ENCODE measurements at regions not wholly inside any gene's neighbourhood (a gene's known extent, or its start where the extent isn't known, plus 50 kb on each side); places are given as distances from the start of the nearest gene placed in this dataset.

DNA sequence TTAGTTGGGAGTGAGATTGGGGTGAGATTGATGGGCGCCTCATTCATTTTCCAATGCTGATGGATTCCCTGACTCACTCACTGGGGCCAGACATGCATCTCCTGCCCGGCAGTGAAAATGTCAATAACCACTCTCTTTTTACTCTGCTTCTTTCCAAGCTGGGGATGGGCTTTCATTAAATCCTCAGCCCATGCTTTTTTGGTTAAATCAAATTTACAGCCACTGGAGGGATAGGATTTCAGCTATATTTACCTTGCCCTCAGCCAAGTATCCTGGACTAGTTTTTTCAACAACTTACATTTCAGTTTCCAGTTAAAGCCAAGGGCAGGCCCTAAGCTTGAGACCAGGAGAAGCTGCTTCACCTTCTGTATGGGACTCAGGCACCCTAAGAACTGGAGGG lies 162.8 kb downstream of the TSN start:
- Mint-ChIP-seq H3K27me3 (ENCODE audit: low read depth) (peaks cover 2% of the 10 kb centered on the region), H3K36me3 (ENCODE audit: low read depth) (no peaks in the 10 kb centered on the region), H3K4me1 (ENCODE audit: low read depth) (no peaks in the 10 kb centered on the region), H3K27ac (ENCODE audit: unreplicated experiment) (no peak overlapping the region), H3K4me3 (ENCODE audit: unreplicated experiment) (no peak overlapping the region), H3K9me3 (ENCODE audit: low read depth) (peaks cover 5% of the 10 kb centered on the region)
- DNase-seq (ENCODE audit: low spot score): no peak
- TF ChIP-seq, protein P1, sequence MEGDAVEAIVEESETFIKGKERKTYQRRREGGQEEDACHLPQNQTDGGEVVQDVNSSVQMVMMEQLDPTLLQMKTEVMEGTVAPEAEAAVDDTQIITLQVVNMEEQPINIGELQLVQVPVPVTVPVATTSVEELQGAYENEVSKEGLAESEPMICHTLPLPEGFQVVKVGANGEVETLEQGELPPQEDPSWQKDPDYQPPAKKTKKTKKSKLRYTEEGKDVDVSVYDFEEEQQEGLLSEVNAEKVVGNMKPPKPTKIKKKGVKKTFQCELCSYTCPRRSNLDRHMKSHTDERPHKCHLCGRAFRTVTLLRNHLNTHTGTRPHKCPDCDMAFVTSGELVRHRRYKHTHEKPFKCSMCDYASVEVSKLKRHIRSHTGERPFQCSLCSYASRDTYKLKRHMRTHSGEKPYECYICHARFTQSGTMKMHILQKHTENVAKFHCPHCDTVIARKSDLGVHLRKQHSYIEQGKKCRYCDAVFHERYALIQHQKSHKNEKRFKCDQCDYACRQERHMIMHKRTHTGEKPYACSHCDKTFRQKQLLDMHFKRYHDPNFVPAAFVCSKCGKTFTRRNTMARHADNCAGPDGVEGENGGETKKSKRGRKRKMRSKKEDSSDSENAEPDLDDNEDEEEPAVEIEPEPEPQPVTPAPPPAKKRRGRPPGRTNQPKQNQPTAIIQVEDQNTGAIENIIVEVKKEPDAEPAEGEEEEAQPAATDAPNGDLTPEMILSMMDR (IDR thresholded peaks at IDR 0.05): no peak

DNA sequence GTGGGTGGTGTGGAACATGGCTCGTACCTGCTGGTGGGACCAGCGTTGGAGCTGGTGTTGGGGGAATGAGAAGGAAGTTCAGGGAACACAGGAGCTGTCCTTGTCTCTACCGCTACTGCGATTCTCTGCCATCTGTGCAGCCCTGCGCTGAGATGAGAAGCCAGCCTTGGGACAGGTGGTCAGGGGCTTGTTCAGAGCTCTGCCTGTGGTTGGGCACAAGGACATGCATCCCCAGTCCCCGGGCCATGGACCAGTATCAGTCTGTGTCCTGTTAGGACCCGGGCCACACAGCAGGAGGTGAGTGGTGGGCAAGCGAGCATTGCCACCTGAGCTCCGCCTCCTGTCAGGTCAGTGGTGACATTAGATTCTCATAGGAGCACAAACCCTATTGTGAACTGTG lies 164.4 kb downstream of the TSN start:
- peaks cover 5% of the 10 kb centered on the region for H3K9me3 Mint-ChIP-seq (ENCODE audit: low read depth)
- DNase-seq (ENCODE audit: low spot score): no peak
- H3K36me3 Mint-ChIP-seq (ENCODE audit: low read depth): no peaks in the 10 kb centered on the region
- no peak overlapping the region for H3K4me3 Mint-ChIP-seq (ENCODE audit: unreplicated experiment)
- TF ChIP-seq, protein P1 (IDR thresholded peaks at IDR 0.05): no peak
- no peak overlapping the region for H3K27ac Mint-ChIP-seq (ENCODE audit: unreplicated experiment)
- H3K4me1 Mint-ChIP-seq (ENCODE audit: low read depth): no peaks in the 10 kb centered on the region
- peaks cover 2% of the 10 kb centered on the region for H3K27me3 Mint-ChIP-seq (ENCODE audit: low read depth)

DNA sequence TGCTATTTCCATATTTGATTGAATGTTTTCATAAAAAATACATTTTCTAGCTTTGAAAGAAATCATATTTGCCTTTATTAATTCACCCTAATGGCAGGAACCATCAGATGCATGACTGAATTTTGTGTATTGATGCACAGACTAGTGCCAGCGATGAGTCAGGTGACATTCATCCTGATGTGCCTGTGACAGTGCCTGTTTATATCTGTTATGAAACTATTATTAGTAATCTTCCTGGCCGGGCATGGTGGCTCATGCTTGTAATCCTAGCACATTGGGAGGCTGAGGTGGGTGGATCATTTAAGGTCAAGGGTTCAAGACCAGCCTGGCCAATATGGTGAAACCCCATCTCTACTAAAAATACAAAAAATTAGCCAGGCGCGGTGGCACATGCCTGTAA lies 170.0 kb downstream of the TSN start:
- TF ChIP-seq, protein P1 (IDR thresholded peaks at IDR 0.05): no peak
- no peaks in the 10 kb centered on the region for H3K36me3 Mint-ChIP-seq (ENCODE audit: low read depth)
- H3K9me3 Mint-ChIP-seq (ENCODE audit: low read depth): peaks cover 9% of the 10 kb centered on the region
- no peak overlapping the region for H3K27ac Mint-ChIP-seq (ENCODE audit: unreplicated experiment)
- no peak overlapping the region for H3K4me3 Mint-ChIP-seq (ENCODE audit: unreplicated experiment)
- H3K4me1 Mint-ChIP-seq (ENCODE audit: low read depth): no peaks in the 10 kb centered on the region
- peaks cover 4% of the 10 kb centered on the region for H3K27me3 Mint-ChIP-seq (ENCODE audit: low read depth)
- DNase-seq (ENCODE audit: low spot score): no peak

DNA sequence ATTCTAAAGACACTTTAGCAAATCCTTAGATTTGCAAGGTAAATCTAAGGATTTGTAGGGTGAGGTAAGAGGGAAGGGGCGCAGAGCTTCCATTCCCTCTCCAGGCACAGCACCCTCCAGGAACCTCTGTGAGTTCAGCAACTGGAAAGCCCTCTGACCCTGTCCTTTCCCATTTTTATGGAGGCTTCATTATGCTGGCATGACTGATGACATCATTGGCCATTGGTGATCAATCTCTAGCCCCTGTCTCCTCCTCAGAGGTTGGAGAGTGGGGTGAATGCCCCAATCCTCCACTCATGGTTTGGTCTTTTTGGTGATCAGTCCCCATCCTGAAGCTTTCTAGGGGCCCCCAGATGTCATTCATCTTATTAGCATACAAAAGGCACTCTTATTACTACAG lies 187.8 kb downstream of the TSN start:
- Mint-ChIP-seq H3K9me3 (ENCODE audit: low read depth) (no peaks in the 10 kb centered on the region), H3K36me3 (ENCODE audit: low read depth) (no peaks in the 10 kb centered on the region)

DNA sequence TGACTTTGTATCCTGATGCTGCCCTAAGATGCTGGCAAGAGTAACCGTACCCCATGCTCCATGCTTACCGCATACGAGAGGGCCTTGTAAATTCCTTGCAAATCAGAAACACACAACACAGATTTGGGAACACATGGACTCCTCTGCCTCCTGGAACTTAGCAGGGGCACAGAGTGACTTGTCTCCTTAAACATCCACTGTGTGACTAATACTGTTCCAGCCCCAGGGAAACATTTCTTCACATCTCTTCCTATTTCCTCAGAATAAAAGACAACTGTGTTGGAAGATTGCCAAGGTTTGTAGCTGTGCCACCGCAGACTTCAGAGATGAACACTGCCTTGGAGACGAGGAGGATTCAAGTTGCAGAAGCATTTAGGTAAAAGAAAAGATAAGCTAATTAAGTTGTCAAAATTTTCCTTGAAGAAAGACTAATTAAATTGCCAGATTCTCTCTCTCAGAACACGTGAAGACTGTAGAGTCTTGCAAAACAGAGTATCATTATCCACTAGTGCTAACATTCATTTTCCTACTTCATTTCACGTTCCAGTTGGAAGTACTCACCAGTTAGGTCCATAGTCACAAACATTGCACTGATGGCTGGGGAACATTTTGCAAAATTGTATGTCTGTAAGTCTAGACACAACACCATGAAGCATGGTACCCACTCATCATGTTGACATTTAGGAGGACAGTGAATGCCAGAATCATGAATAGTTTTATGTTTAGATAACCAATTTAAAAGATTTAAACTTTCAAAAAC lies 188.8 kb downstream of the TSN start:
- H3K27ac Mint-ChIP-seq (ENCODE audit: unreplicated experiment): peak overlapping the region; percentile 91
- TF ChIP-seq, protein P1 (IDR thresholded peaks at IDR 0.05): no peak
- no peak for DNase-seq (ENCODE audit: low spot score)
- no peaks in the 10 kb centered on the region for H3K27me3 Mint-ChIP-seq (ENCODE audit: low read depth)
- H3K4me1 Mint-ChIP-seq (ENCODE audit: low read depth): peaks cover 18% of the 10 kb centered on the region
- no peak overlapping the region for H3K4me3 Mint-ChIP-seq (ENCODE audit: unreplicated experiment)
- H3K36me3 Mint-ChIP-seq (ENCODE audit: low read depth): no peaks in the 10 kb centered on the region
- no peaks in the 10 kb centered on the region for H3K9me3 Mint-ChIP-seq (ENCODE audit: low read depth)

More for the DNA sequence above, 187.8 kb downstream of the TSN start:
- no peak for DNase-seq (ENCODE audit: low spot score)
- Mint-ChIP-seq H3K27me3 (ENCODE audit: low read depth) (no peaks in the 10 kb centered on the region), H3K4me3 (ENCODE audit: unreplicated experiment) (no peak overlapping the region), H3K4me1 (ENCODE audit: low read depth) (peaks cover 14% of the 10 kb centered on the region), H3K27ac (ENCODE audit: unreplicated experiment) (no peak overlapping the region)
- TF ChIP-seq, protein P1 (IDR thresholded peaks at IDR 0.05): no peak

Measured in chondrocyte (in vitro differentiated cells).